GM12878 (cell line): ENCODE measurements at regions not wholly inside any gene's neighbourhood (a gene's known extent, or its start where the extent isn't known, plus 50 kb on each side); places are given as distances from the start of the nearest gene placed in this dataset.

Experiments used
- BACH1 ChIP-seq: fragments of 450-650 bp; IDR thresholded peaks from 2 replicates; pipeline ENCODE4 v1.6.1; 2017; ENCODE audit warnings: mild to moderate bottlenecking, borderline replicate concordance
- BCLAF1 ChIP-seq: fragments of 450-650 bp; IDR thresholded peaks from 2 replicates; pipeline ENCODE4 v1.6.1; 2017; ENCODE audit warnings: antibody characterized with exemption, mild to moderate bottlenecking, moderate library complexity
- BMI1 ChIP-seq: fragments of 450-650 bp; IDR thresholded peaks from 2 replicates; pipeline ENCODE4 v1.6.1; 2016; ENCODE audit warnings: mild to moderate bottlenecking, moderate library complexity, borderline replicate concordance
- CHD2 ChIP-seq: IDR thresholded peaks from 2 replicates; pipeline ENCODE4 v1.6.1; 2011; ENCODE audit warnings: low read depth, low read length, improper control_type of control experiment, borderline replicate concordance
- CTCF ChIP-seq, 3 experiments: IDR thresholded peaks in 2 of 3; conservative IDR thresholded peaks in 1 of 3; 2 replicates each; pipeline ENCODE4 v1.5.1; 2011; ENCODE audit warnings: low read depth in 3 of 3, low read length in 3 of 3, mild to moderate bottlenecking in 3 of 3, control low read depth in 2 of 3, moderate library complexity in 2 of 3, inconsistent platforms in 1 of 3, mixed read lengths in 1 of 3; ENCODE audit not compliant: control insufficient read depth in 2 of 3, insufficient read depth in 1 of 3; ENCODE audit errors: extremely low read depth in 1 of 3
- PAX8 ChIP-seq: fragments of 450-650 bp; IDR thresholded peaks from 2 replicates; pipeline ENCODE4 v1.6.1; 2017; ENCODE audit warnings: mild to moderate bottlenecking, moderate library complexity
- SREBF1 ChIP-seq: IDR thresholded peaks from 2 replicates; pipeline ENCODE4 v1.6.1; 2012; ENCODE audit warnings: mild to moderate bottlenecking, low read length
- SREBF2 ChIP-seq: IDR thresholded peaks from 2 replicates; pipeline ENCODE4 v1.6.1; 2012; ENCODE audit warnings: mild to moderate bottlenecking, low read length
- STAT1 ChIP-seq: fragments of 450-650 bp; conservative IDR thresholded peaks from 2 replicates; pipeline ENCODE4 v1.6.1; 2014; ENCODE audit warnings: antibody characterized with exemption, mild to moderate bottlenecking
- USF2 ChIP-seq: IDR thresholded peaks from 2 replicates; pipeline ENCODE4 v1.6.1; 2011; ENCODE audit warnings: low read depth, low read length, improper control_type of control experiment, borderline replicate concordance
- ZBTB11 ChIP-seq: fragments of 450-650 bp; formaldehyde crosslinking; IDR thresholded peaks from 2 replicates; pipeline ENCODE4 v1.5.0; 2022; ENCODE audit warnings: mild to moderate bottlenecking, missing genetic modification characterization
- ZNF207 ChIP-seq: fragments of 450-650 bp; IDR thresholded peaks from 2 replicates; pipeline ENCODE4 v1.6.1; 2014; ENCODE audit warnings: antibody characterized with exemption, mild to moderate bottlenecking, borderline replicate concordance
- ZNF24 ChIP-seq: fragments of 450-650 bp; IDR thresholded peaks from 2 replicates; pipeline ENCODE4 v1.6.1; 2017; ENCODE audit warnings: antibody characterized with exemption, mild to moderate bottlenecking
- ZNF687 ChIP-seq: fragments of 450-650 bp; IDR thresholded peaks from 2 replicates; pipeline ENCODE4 v1.6.1; 2017; ENCODE audit warnings: mild to moderate bottlenecking, moderate library complexity

GRCh38 chr6:11833626-11834592 lies 55.3 kb upstream of the ADTRP start (continued):
- TF ChIP-seq ZNF687 (peak; percentile 92), STAT1 (no peak), SREBF2 (no peak), SREBF1 (no peak), CTCF (IDR thresholded peaks at IDR 0.05 in 2 of 3, conservative IDR thresholded peaks at IDR 0.05 in 1 of 3; ENCODE audit: control insufficient read depth in 2 of 3, extremely low read depth in 1 of 3, insufficient read depth in 1 of 3, low read depth in 3 of 3, low read length in 3 of 3) (no peak), PAX8 (0 out of 2 replicates have a peak, but pooled peaks have one; percentile 66), ZNF207 (no peak), BCLAF1 (no peak), BACH1 (peak; percentile 51; the same call in 1 of the 2 replicates), CHD2 (peak; percentile 79; the same call in 1 of the 2 replicates), ZNF24 (no peak), BMI1 (peak; percentile 68), ZBTB11 (CRISPR knock-in tag) (no peak), USF2 (no peak; the same call in 1 of the 2 replicates)
